ENCODE measurements at regions not wholly inside any gene's neighbourhood (a gene's known extent, or its start where the extent isn't known, plus 50 kb on each side); places are given as distances from the start of the nearest gene placed in this dataset.

- Histone ChIP-seq H3K27me3 (replicated peaks; ENCODE audit: insufficient read depth) (no peaks in the 10 kb centered on the region), H3K36me3 (no peaks in the 10 kb centered on the region), H3K9me3 (no peaks in the 10 kb centered on the region), H3K27ac (no peak overlapping the region), H3K4me3 (no peak overlapping the region), H3K4me1 (replicated peaks) (no peaks in the 10 kb centered on the region)
- DNase-seq (ENCODE audit: low spot score) = no peak
- TF ChIP-seq CTCF (IDR thresholded peaks at IDR 0.05) (no peak), POLR2AphosphoS5 (IDR thresholded peaks at IDR 0.05) (no peak), POLR2A (IDR thresholded peaks at IDR 0.05) (no peak)
- WGBS = 84% methylated on average over 6 of the region's 6 CpGs
- intact Hi-C loops (cut with DNase I) = no loop called here
Observed at GRCh38 chr13:58843071-58843470, 1211.5 kb downstream of the PCDH17 start.

- intact Hi-C loops (cut with DNase I) = no loop called here
- 88% methylated on average over 6 of the region's 6 CpGs for WGBS
- no peak for DNase-seq (ENCODE audit: low spot score)
Observed at GRCh38 chr13:58843567-58843966, 1212.0 kb downstream of the PCDH17 start.

GRCh38 chr13:58850161-58850560 is 1218.6 kb downstream of the PCDH17 start:
- H3K4me1 ChIP-seq (replicated peaks) = no peaks in the 10 kb centered on the region
- intact Hi-C loops (cut with DNase I) = no loop called here
- H3K36me3 ChIP-seq = no peaks in the 10 kb centered on the region
- no peak overlapping the region for H3K27ac ChIP-seq
- DNase-seq (ENCODE audit: low spot score) = no peak
- H3K9me3 ChIP-seq = no peaks in the 10 kb centered on the region
- H3K27me3 ChIP-seq (replicated peaks; ENCODE audit: insufficient read depth) = no peaks in the 10 kb centered on the region
- H3K4me3 ChIP-seq = no peak overlapping the region
- no peak for TF ChIP-seq POLR2A (IDR thresholded peaks at IDR 0.05)

More at GRCh38 chr13:58843567-58843966, 1212.0 kb downstream of the PCDH17 start:
- H3K36me3 ChIP-seq = no peaks in the 10 kb centered on the region
- H3K9me3 ChIP-seq = no peaks in the 10 kb centered on the region
- no peak overlapping the region for H3K27ac ChIP-seq
- no peaks in the 10 kb centered on the region for H3K4me1 ChIP-seq (replicated peaks)
- no peak overlapping the region for H3K4me3 ChIP-seq
- H3K27me3 ChIP-seq (replicated peaks; ENCODE audit: insufficient read depth) = no peaks in the 10 kb centered on the region
- TF ChIP-seq CTCF (IDR thresholded peaks at IDR 0.05) (no peak), POLR2A (IDR thresholded peaks at IDR 0.05) (no peak), POLR2AphosphoS5 (IDR thresholded peaks at IDR 0.05) (no peak)

GRCh38 chr13:58852076-58852475 is 1220.5 kb downstream of the PCDH17 start:
- Histone ChIP-seq H3K36me3 (no peaks in the 10 kb centered on the region), H3K9me3 (no peaks in the 10 kb centered on the region), H3K4me3 (no peak overlapping the region), H3K27ac (no peak overlapping the region), H3K4me1 (replicated peaks) (no peaks in the 10 kb centered on the region), H3K27me3 (replicated peaks; ENCODE audit: insufficient read depth) (no peaks in the 10 kb centered on the region)
- intact Hi-C loops (cut with DNase I) = no loop called here
- WGBS = 0% methylated on average over 1 of the region's 1 CpG
- TF ChIP-seq POLR2AphosphoS5 (IDR thresholded peaks at IDR 0.05) (no peak), CTCF (IDR thresholded peaks at IDR 0.05) (no peak), POLR2A (IDR thresholded peaks at IDR 0.05) (no peak)
- no peak for DNase-seq (ENCODE audit: low spot score)

GRCh38 chr13:58855283-58855682 is 1223.7 kb downstream of the PCDH17 start:
- no peak for TF ChIP-seq POLR2AphosphoS5 (IDR thresholded peaks at IDR 0.05)
- no peak for TF ChIP-seq CTCF (IDR thresholded peaks at IDR 0.05)
- no peak for TF ChIP-seq POLR2A (IDR thresholded peaks at IDR 0.05)
- H3K27me3 ChIP-seq (replicated peaks; ENCODE audit: insufficient read depth) = no peaks in the 10 kb centered on the region
- H3K9me3 ChIP-seq = no peaks in the 10 kb centered on the region
- WGBS = 41% methylated on average over 1 of the region's 1 CpG
- H3K36me3 ChIP-seq = no peaks in the 10 kb centered on the region
- no peak for DNase-seq (ENCODE audit: low spot score)
- no peak overlapping the region for H3K4me3 ChIP-seq
- H3K27ac ChIP-seq = no peak overlapping the region
- H3K4me1 ChIP-seq (replicated peaks) = no peaks in the 10 kb centered on the region
- intact Hi-C loops (cut with DNase I) = no loop called here

Measured in prostate gland (tissue), 2 donors.